OCI-LY7 (cell line): ENCODE measurements at regions not wholly inside any gene's neighbourhood (a gene's known extent, or its start where the extent isn't known, plus 50 kb on each side); places are given as distances from the start of the nearest gene placed in this dataset.

Experiments
- CTCF ChIP-seq: fragments of 200-600 bp; sonication (generic); conservative IDR thresholded peaks from 2 replicates; pipeline ENCODE4 v1.5.1; 2014; ENCODE audit warnings: mild to moderate bottlenecking, antibody characterized with exemption, low read length, moderate library complexity, mixed read lengths
- EZH2phosphoT487 ChIP-seq: fragments of 200-600 bp; sonication (generic); IDR thresholded peaks from 2 replicates; pipeline ENCODE4 v1.6.1; 2018; ENCODE audit warnings: low read depth, borderline replicate concordance, mild to moderate bottlenecking, mixed run types, antibody characterized with exemption, low read length, moderate library complexity, mixed read lengths

- TF ChIP-seq CTCF (no peak), EZH2phosphoT487 (no peak)
Observed at GRCh38 chr1:227453631-227454355, 109.6 kb upstream of the ZNF678 start.
